BJ (cell line): ENCODE measurements at regions not wholly inside any gene's neighbourhood (a gene's known extent, or its start where the extent isn't known, plus 50 kb on each side); places are given as distances from the start of the nearest gene placed in this dataset.
"Not testable (repeated sequence)": the region's sequence is repeated elsewhere in the genome, so short reads cannot be mapped to it uniquely, and the experiment has no call there.

ENCODE experiments used
- CTCF ChIA-PET: fragments of 350-600 bp; formaldehyde crosslinking; extraction: SDS; loops from one replicate; lab custom pipeline; 2021; ENCODE audit warnings: antibody characterized with exemption, inconsistent platforms; lab: Yijun Ruan, JAX
- POLR2A ChIA-PET: fragments of 300-600 bp; sonication (Branson Sonifier 250); formaldehyde crosslinking; extraction: SDS; loops from one replicate; lab custom pipeline; 2021; ENCODE audit warnings: antibody characterized with exemption; lab: Charles Lee
- DNase-seq: peaks from one replicate; pipeline ENCODE4 v3.0.0-alpha.2; 2011; ENCODE audit warnings: low read depth
- H3K27me3 ChIP-seq: 2 replicates; pipeline ENCODE4 v1.6.0; 2011; ENCODE audit warnings: low read length; ENCODE audit not compliant: control insufficient read depth, insufficient read depth
- H3K36me3 ChIP-seq: 2 replicates; pipeline ENCODE4 v1.5.1; 2011; ENCODE audit warnings: low read length; ENCODE audit not compliant: control insufficient read depth, insufficient read depth
- H3K4me3 ChIP-seq: 2 replicates; pipeline ENCODE4 v1.5.1; 2011; ENCODE audit warnings: low read depth, mild to moderate bottlenecking, control low read depth, low read length
- CTCF ChIP-seq: IDR thresholded peaks from 2 replicates; pipeline ENCODE4 v1.5.1; 2011; ENCODE audit warnings: low read depth, mild to moderate bottlenecking, control low read depth, inconsistent platforms, low read length, moderate library complexity; ENCODE audit not compliant: insufficient read depth

- no peaks in the 10 kb centered on the region for H3K36me3 ChIP-seq
- POLR2A ChIA-PET = no interaction called here
- CTCF ChIA-PET = no interaction called here
Measured at GRCh38 chr13:62450759-62451158, 1035.1 kb upstream of the PCDH20 start.

GRCh38 chr13:62447771-62448382 is 1032.2 kb upstream of the PCDH20 start:
- DNase-seq, H3K27me3 ChIP-seq, H3K36me3 ChIP-seq, CTCF ChIA-PET, H3K4me3 ChIP-seq, POLR2A ChIA-PET: not testable (repeated sequence)

More at GRCh38 chr13:62450759-62451158, 1035.1 kb upstream of the PCDH20 start:
- DNase-seq = no peak
- Histone ChIP-seq H3K27me3 (no peaks in the 10 kb centered on the region), H3K4me3 (no peak overlapping the region)
- no peak for TF ChIP-seq CTCF

- POLR2A ChIA-PET = no interaction called here
- no peak for TF ChIP-seq CTCF
- CTCF ChIA-PET = no interaction called here
- DNase-seq = no peak
- no peaks in the 10 kb centered on the region for H3K36me3 ChIP-seq
- H3K27me3 ChIP-seq = no peaks in the 10 kb centered on the region
- no peak overlapping the region for H3K4me3 ChIP-seq
Measured at GRCh38 chr13:62444805-62445204, 1029.2 kb upstream of the PCDH20 start.

GRCh38 chr13:62434081-62434480 is 1018.4 kb upstream of the PCDH20 start:
- H3K36me3 ChIP-seq = no peaks in the 10 kb centered on the region
- ChIA-PET CTCF (no interaction called here), POLR2A (no interaction called here)
- H3K27me3 ChIP-seq = no peaks in the 10 kb centered on the region
- H3K4me3 ChIP-seq = no peak overlapping the region
- no peak for TF ChIP-seq CTCF
- no peak for DNase-seq

GRCh38 chr13:62433660-62434059 is 1018.0 kb upstream of the PCDH20 start:
- ChIA-PET POLR2A (no interaction called here), CTCF (no interaction called here)
- TF ChIP-seq CTCF = no peak
- no peaks in the 10 kb centered on the region for H3K36me3 ChIP-seq
- DNase-seq = no peak
- H3K27me3 ChIP-seq = no peaks in the 10 kb centered on the region
- no peak overlapping the region for H3K4me3 ChIP-seq

- no peaks in the 10 kb centered on the region for H3K36me3 ChIP-seq
- DNase-seq = no peak
- ChIA-PET CTCF (no interaction called here), POLR2A (no interaction called here)
- TF ChIP-seq CTCF = no peak
- no peaks in the 10 kb centered on the region for H3K27me3 ChIP-seq
- no peak overlapping the region for H3K4me3 ChIP-seq
Measured at GRCh38 chr13:62432906-62433305, 1017.3 kb upstream of the PCDH20 start.
